ENCODE measurements at regions not wholly inside any gene's neighbourhood (a gene's known extent, or its start where the extent isn't known, plus 50 kb on each side); places are given as distances from the start of the nearest gene placed in this dataset.

GRCh38 chr5:135227064-135228022 lies 171.7 kb downstream of the MACROH2A1 start:
- TF ChIP-seq CTCF (optimal IDR thresholded peaks at IDR 0.05 in 1 of 3, IDR thresholded peaks at IDR 0.05 in 1 of 3, conservative IDR thresholded peaks at IDR 0.05 in 1 of 3; ENCODE audit: extremely low read depth in 1 of 3, insufficient read depth in 2 of 3, low read length in 3 of 3) (no peak), EZH2 (IDR thresholded peaks at IDR 0.05; ENCODE audit: low read length) (no peak)
